ENCODE measurements at regions not wholly inside any gene's neighbourhood (a gene's known extent, or its start where the extent isn't known, plus 50 kb on each side); places are given as distances from the start of the nearest gene placed in this dataset.
"Not testable (repeated sequence)": the region's sequence is repeated elsewhere in the genome, so short reads cannot be mapped to it uniquely, and the experiment has no call there.

- no peak for DNase-seq (ENCODE audit: low spot score)
These were observed 830.8 kb upstream of the AUTS2 start for GRCh38 chr7:68767462-68767861.

GRCh38 chr7:68770649-68771048 is 827.6 kb upstream of the AUTS2 start:
- no peak for DNase-seq (ENCODE audit: low spot score)

GRCh38 chr7:68776326-68776725 is 821.9 kb upstream of the AUTS2 start:
- no peak for DNase-seq (ENCODE audit: low spot score)

GRCh38 chr7:68783684-68784083 is 814.6 kb upstream of the AUTS2 start:
- DNase-seq (ENCODE audit: low spot score): no peak

- DNase-seq (ENCODE audit: low spot score): no peak
These were observed 813.2 kb upstream of the AUTS2 start for GRCh38 chr7:68785036-68785435.

GRCh38 chr7:68787566-68787965 is 810.7 kb upstream of the AUTS2 start:
- no peak for DNase-seq (ENCODE audit: low spot score)

GRCh38 chr7:68788529-68788928 is 809.7 kb upstream of the AUTS2 start:
- DNase-seq (ENCODE audit: low spot score): not testable (repeated sequence)

GRCh38 chr7:68789597-68789996 is 808.7 kb upstream of the AUTS2 start:
- DNase-seq (ENCODE audit: low spot score): no peak

GRCh38 chr7:68792351-68792750 is 805.9 kb upstream of the AUTS2 start:
- no peak for DNase-seq (ENCODE audit: low spot score)

GRCh38 chr7:68793513-68793912 is 804.8 kb upstream of the AUTS2 start:
- DNase-seq (ENCODE audit: low spot score): no peak

- DNase-seq (ENCODE audit: low spot score): no peak
These were observed 798.0 kb upstream of the AUTS2 start for GRCh38 chr7:68800316-68800715.

- no peak for DNase-seq (ENCODE audit: low spot score)
These were observed 793.1 kb upstream of the AUTS2 start for GRCh38 chr7:68805159-68805558.

- no peak for DNase-seq (ENCODE audit: low spot score)
These were observed 790.6 kb upstream of the AUTS2 start for GRCh38 chr7:68807666-68808065.

- DNase-seq (ENCODE audit: low spot score): no peak
These were observed 784.7 kb upstream of the AUTS2 start for GRCh38 chr7:68813551-68814080.

- DNase-seq (ENCODE audit: low spot score): no peak
These were observed 781.8 kb upstream of the AUTS2 start for GRCh38 chr7:68816491-68816890.

- no peak for DNase-seq (ENCODE audit: low spot score)
These were observed 778.0 kb upstream of the AUTS2 start for GRCh38 chr7:68820321-68820720.

GRCh38 chr7:68821846-68822245 is 776.4 kb upstream of the AUTS2 start:
- no peak for DNase-seq (ENCODE audit: low spot score)

- DNase-seq (ENCODE audit: low spot score): no peak
These were observed 774.1 kb upstream of the AUTS2 start for GRCh38 chr7:68823996-68824780.

GRCh38 chr7:68828575-68828974 is 769.7 kb upstream of the AUTS2 start:
- no peak for DNase-seq (ENCODE audit: low spot score)

- DNase-seq (ENCODE audit: low spot score): no peak
These were observed 764.9 kb upstream of the AUTS2 start for GRCh38 chr7:68833422-68833821.

GRCh38 chr7:68839014-68839413 is 759.3 kb upstream of the AUTS2 start:
- DNase-seq (ENCODE audit: low spot score): no peak

GRCh38 chr7:68840991-68841390 is 757.3 kb upstream of the AUTS2 start:
- DNase-seq (ENCODE audit: low spot score): no peak

- DNase-seq (ENCODE audit: low spot score): not testable (repeated sequence)
These were observed 754.3 kb upstream of the AUTS2 start for GRCh38 chr7:68843985-68844384.

- DNase-seq (ENCODE audit: low spot score): no peak
These were observed 751.4 kb upstream of the AUTS2 start for GRCh38 chr7:68846811-68847325.

All from germinal center (tissue), 1 donor.